ENCODE measurements at regions not wholly inside any gene's neighbourhood (a gene's known extent, or its start where the extent isn't known, plus 50 kb on each side); places are given as distances from the start of the nearest gene placed in this dataset.
"Not testable (repeated sequence)": the region's sequence is repeated elsewhere in the genome, so short reads cannot be mapped to it uniquely, and the experiment has no call there.

DNA sequence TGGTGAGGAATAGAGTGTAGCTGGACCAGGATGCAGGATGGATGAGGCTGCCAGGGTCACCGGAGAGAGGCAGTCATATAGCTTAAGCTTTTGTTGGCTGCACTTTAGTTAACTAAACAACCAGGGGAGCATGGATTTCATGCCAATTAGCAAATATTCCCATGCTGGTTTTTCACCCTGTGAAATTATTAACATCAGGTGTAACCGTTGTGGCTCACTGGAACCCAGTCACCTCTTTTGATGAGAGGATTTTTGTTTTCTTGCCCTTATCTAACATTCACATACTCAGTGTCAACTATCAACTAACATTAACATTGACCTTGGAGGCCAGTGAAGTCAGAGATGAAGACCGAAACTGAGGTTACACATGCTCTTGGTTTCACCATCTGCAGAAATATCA lies 97.2 kb upstream of the BASP1 start:
- H3K4me3 ChIP-seq (ENCODE audit: low read depth, low read length) = no peak overlapping the region
- H4K8ac ChIP-seq (ENCODE audit: low read depth, low read length) = no peak overlapping the region
- H4K91ac ChIP-seq (ENCODE audit: low read depth, low read length) = no peak overlapping the region
- H3K4ac ChIP-seq (ENCODE audit: low read depth, low read length) = no peak overlapping the region
- peaks cover 1% of the 10 kb centered on the region for H3K9me3 ChIP-seq (ENCODE audit: insufficient read depth, low read depth, low read length)
- H3K79me1 ChIP-seq (ENCODE audit: low read length) = peaks cover 3% of the 10 kb centered on the region
- no peak overlapping the region for H3K14ac ChIP-seq (ENCODE audit: low read length)
- H3K4me1 ChIP-seq (ENCODE audit: control insufficient read depth in 1 of 2, insufficient read depth in 2 of 2, low read length in 2 of 2) = peaks cover 10 to 13% of the 10 kb centered on the region in 2 experiments
- no peak overlapping the region for H3K4me2 ChIP-seq (ENCODE audit: low read length)
- no peak overlapping the region for H2BK120ac ChIP-seq (ENCODE audit: insufficient read depth, low read length, poor library complexity)
- H4K12ac ChIP-seq (ENCODE audit: low read depth, low read length) = no peak overlapping the region
- no peak for DNase-seq
- no peak overlapping the region for H2BK5ac ChIP-seq (ENCODE audit: low read depth, low read length, poor library complexity)
- H3K36me3 ChIP-seq (ENCODE audit: control insufficient read depth in 1 of 2, insufficient read depth in 2 of 2, low read length in 2 of 2) = no peaks in the 10 kb centered on the region
- no peaks in the 10 kb centered on the region for H3K27me3 ChIP-seq (ENCODE audit: insufficient read depth, low read length)
- no peak overlapping the region for H3K27ac ChIP-seq (ENCODE audit: low read depth, low read length)
- no peaks in the 10 kb centered on the region for H3K79me2 ChIP-seq (ENCODE audit: control insufficient read depth, insufficient read depth, low read length, poor library complexity)
- H2AK5ac ChIP-seq (ENCODE audit: low read length) = no peak overlapping the region
- no peak overlapping the region for H2BK12ac ChIP-seq (ENCODE audit: low read length)
- no peak overlapping the region for H3K23ac ChIP-seq (ENCODE audit: low read length)
- no peak overlapping the region for H3K18ac ChIP-seq (ENCODE audit: low read length)
- H2AFZ ChIP-seq (ENCODE audit: insufficient read depth, low read length, poor library complexity) = no peak overlapping the region
- H3K9ac ChIP-seq (ENCODE audit: low read length) = no peak overlapping the region
- WGBS (ENCODE audit: extremely low coverage, insufficient coverage, insufficient read length) = no CpG with 5 or more reads among the region's 3 CpGs

DNA sequence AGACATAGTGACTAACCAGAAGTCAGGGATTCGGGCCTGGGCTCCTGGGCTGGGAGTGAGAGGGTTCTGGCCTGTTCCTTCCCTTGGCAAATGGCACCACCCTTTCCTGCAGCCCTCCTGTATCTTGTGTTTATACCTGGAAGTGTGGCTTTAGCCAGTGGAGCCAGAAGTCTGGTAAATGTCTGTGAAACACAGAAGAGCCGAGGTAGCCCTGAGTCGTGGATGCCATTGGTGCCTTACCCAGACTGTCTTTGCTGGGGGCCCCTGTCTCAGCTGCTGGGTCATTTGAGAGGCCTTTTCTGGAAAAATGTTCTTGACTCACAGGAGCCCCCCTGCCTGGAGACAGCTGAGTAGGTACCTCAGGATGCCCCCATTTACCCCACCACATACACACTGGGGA lies 95.7 kb upstream of the BASP1 start:
- Histone ChIP-seq H3K4me3 (ENCODE audit: low read depth, low read length) (no peak overlapping the region), H4K91ac (ENCODE audit: low read depth, low read length) (no peak overlapping the region), H2BK120ac (ENCODE audit: insufficient read depth, low read length, poor library complexity) (peak overlapping the region; percentile 18), H2BK12ac (ENCODE audit: low read length) (no peak overlapping the region), H2AFZ (ENCODE audit: insufficient read depth, low read length, poor library complexity) (no peak overlapping the region), H3K9ac (ENCODE audit: low read length) (no peak overlapping the region), H4K8ac (ENCODE audit: low read depth, low read length) (no peak overlapping the region), H2BK5ac (ENCODE audit: low read depth, low read length, poor library complexity) (no peak overlapping the region), H3K27ac (ENCODE audit: low read depth, low read length) (no peak overlapping the region), H3K4me2 (ENCODE audit: low read length) (no peak overlapping the region), H4K12ac (ENCODE audit: low read depth, low read length) (no peak overlapping the region), H3K27me3 (ENCODE audit: insufficient read depth, low read length) (no peaks in the 10 kb centered on the region), H3K79me1 (ENCODE audit: low read length) (peaks cover 3% of the 10 kb centered on the region), H3K18ac (ENCODE audit: low read length) (no peak overlapping the region), H3K36me3 (ENCODE audit: control insufficient read depth in 1 of 2, insufficient read depth in 2 of 2, low read length in 2 of 2) (no peaks in the 10 kb centered on the region), H2AK5ac (ENCODE audit: low read length) (no peak overlapping the region), H3K4ac (ENCODE audit: low read depth, low read length) (no peak overlapping the region), H3K4me1 (ENCODE audit: control insufficient read depth in 1 of 2, insufficient read depth in 2 of 2, low read length in 2 of 2) (peaks cover 10 to 13% of the 10 kb centered on the region in 2 experiments), H3K79me2 (ENCODE audit: control insufficient read depth, insufficient read depth, low read length, poor library complexity) (no peaks in the 10 kb centered on the region), H3K23ac (ENCODE audit: low read length) (no peak overlapping the region), H3K9me3 (ENCODE audit: insufficient read depth, low read depth, low read length) (peaks cover 1% of the 10 kb centered on the region), H3K14ac (ENCODE audit: low read length) (no peak overlapping the region)
- DNase-seq = no peak
- WGBS (ENCODE audit: extremely low coverage, insufficient coverage, insufficient read length) = no CpG with 5 or more reads among the region's 3 CpGs

DNA sequence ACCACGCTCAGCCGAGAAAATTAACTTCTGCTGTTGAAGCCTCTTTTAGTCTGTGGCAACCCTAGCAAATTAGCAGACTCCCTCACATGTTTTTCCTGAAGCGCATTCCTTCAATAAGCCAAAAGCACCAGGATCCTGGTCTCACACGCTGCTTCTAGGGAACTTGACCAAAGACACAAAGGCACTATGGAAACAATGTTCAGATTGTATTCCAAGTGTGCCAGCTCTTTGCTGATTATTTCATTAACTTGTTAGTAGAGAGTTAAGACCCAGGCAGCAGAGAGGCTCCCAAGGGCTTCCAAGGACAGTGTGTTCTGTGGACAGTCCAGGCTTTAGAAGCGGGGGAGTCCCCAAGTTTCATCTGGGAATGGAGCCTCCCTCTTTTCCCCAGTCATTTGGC lies 94.4 kb upstream of the BASP1 start:
- H3K23ac ChIP-seq (ENCODE audit: low read length) = no peak overlapping the region
- H4K8ac ChIP-seq (ENCODE audit: low read depth, low read length) = no peak overlapping the region
- no peak overlapping the region for H2AK5ac ChIP-seq (ENCODE audit: low read length)
- peak in 1 of 2 donors; percentile 13 for DNase-seq
- H3K27me3 ChIP-seq (ENCODE audit: insufficient read depth, low read length) = no peaks in the 10 kb centered on the region
- H3K9me3 ChIP-seq (ENCODE audit: insufficient read depth, low read depth, low read length) = peaks cover 1% of the 10 kb centered on the region
- peaks cover 3% of the 10 kb centered on the region for H3K79me1 ChIP-seq (ENCODE audit: low read length)
- no peak overlapping the region for H3K18ac ChIP-seq (ENCODE audit: low read length)
- no peak overlapping the region for H3K4me2 ChIP-seq (ENCODE audit: low read length)
- H2BK12ac ChIP-seq (ENCODE audit: low read length) = no peak overlapping the region
- no peak overlapping the region for H3K9ac ChIP-seq (ENCODE audit: low read length)
- H2AFZ ChIP-seq (ENCODE audit: insufficient read depth, low read length, poor library complexity) = no peak overlapping the region
- H3K36me3 ChIP-seq (ENCODE audit: control insufficient read depth in 1 of 2, insufficient read depth in 2 of 2, low read length in 2 of 2) = no peaks in the 10 kb centered on the region
- H3K27ac ChIP-seq (ENCODE audit: low read depth, low read length) = no peak overlapping the region
- H3K4ac ChIP-seq (ENCODE audit: low read depth, low read length) = no peak overlapping the region
- H4K91ac ChIP-seq (ENCODE audit: low read depth, low read length) = no peak overlapping the region
- H3K79me2 ChIP-seq (ENCODE audit: control insufficient read depth, insufficient read depth, low read length, poor library complexity) = no peaks in the 10 kb centered on the region
- no peak overlapping the region for H2BK120ac ChIP-seq (ENCODE audit: insufficient read depth, low read length, poor library complexity)
- no CpG with 5 or more reads among the region's 5 CpGs for WGBS (ENCODE audit: extremely low coverage, insufficient coverage, insufficient read length)
- no peak overlapping the region for H4K12ac ChIP-seq (ENCODE audit: low read depth, low read length)
- H3K4me1 ChIP-seq (ENCODE audit: control insufficient read depth in 1 of 2, insufficient read depth in 2 of 2, low read length in 2 of 2) = peaks cover 10 to 13% of the 10 kb centered on the region in 2 experiments
- no peak overlapping the region for H3K4me3 ChIP-seq (ENCODE audit: low read depth, low read length)
- H3K14ac ChIP-seq (ENCODE audit: low read length) = no peak overlapping the region
- H2BK5ac ChIP-seq (ENCODE audit: low read depth, low read length, poor library complexity) = no peak overlapping the region

- H3K36me3 ChIP-seq (ENCODE audit: control insufficient read depth in 1 of 2, insufficient read depth in 2 of 2, low read length in 2 of 2); H3K9me3 ChIP-seq (ENCODE audit: insufficient read depth, low read depth, low read length); H3K14ac ChIP-seq (ENCODE audit: low read length); H3K27me3 ChIP-seq (ENCODE audit: insufficient read depth, low read length); H3K18ac ChIP-seq (ENCODE audit: low read length); H3K9ac ChIP-seq (ENCODE audit: low read length); H2BK120ac ChIP-seq (ENCODE audit: insufficient read depth, low read length, poor library complexity); H3K4me3 ChIP-seq (ENCODE audit: low read depth, low read length); DNase-seq; H3K27ac ChIP-seq (ENCODE audit: low read depth, low read length); H4K8ac ChIP-seq (ENCODE audit: low read depth, low read length); H2BK12ac ChIP-seq (ENCODE audit: low read length); H2AFZ ChIP-seq (ENCODE audit: insufficient read depth, low read length, poor library complexity); H2BK5ac ChIP-seq (ENCODE audit: low read depth, low read length, poor library complexity); H3K23ac ChIP-seq (ENCODE audit: low read length); H4K91ac ChIP-seq (ENCODE audit: low read depth, low read length); H3K79me2 ChIP-seq (ENCODE audit: control insufficient read depth, insufficient read depth, low read length, poor library complexity); H3K4me2 ChIP-seq (ENCODE audit: low read length); H4K12ac ChIP-seq (ENCODE audit: low read depth, low read length); H3K79me1 ChIP-seq (ENCODE audit: low read length); H3K4ac ChIP-seq (ENCODE audit: low read depth, low read length); H2AK5ac ChIP-seq (ENCODE audit: low read length): not testable (repeated sequence)
- peaks cover 8 to 11% of the 10 kb centered on the region in 2 experiments for H3K4me1 ChIP-seq (ENCODE audit: control insufficient read depth in 1 of 2, insufficient read depth in 2 of 2, low read length in 2 of 2)
- WGBS (ENCODE audit: extremely low coverage, insufficient coverage, insufficient read length) = no CpG with 5 or more reads among the region's 3 CpGs
These were observed 93.7 kb upstream of the BASP1 start for GRCh38 chr5:17123773-17124172.
